GM18858 (cell line): ENCODE measurements at regions not wholly inside any gene's neighbourhood (a gene's known extent, or its start where the extent isn't known, plus 50 kb on each side); places are given as distances from the start of the nearest gene placed in this dataset.
"Not testable (repeated sequence)": the region's sequence is repeated elsewhere in the genome, so short reads cannot be mapped to it uniquely, and the experiment has no call there.

Experiments used
- ATAC-seq: cut with Tn5 transposase; IDR thresholded peaks from one replicate; pipeline ENCODE4 v1.9.1; 2021; ENCODE audit not compliant: unreplicated experiment

- ATAC-seq, result no peak
Observed at GRCh38 chr3:4897765-4898453, 81.3 kb upstream of the BHLHE40 start.

GRCh38 chr3:4898454-4899313 lies 80.6 kb upstream of the BHLHE40 start:
- ATAC-seq, result peak; percentile 99

GRCh38 chr3:4899710-4900109 lies 79.5 kb upstream of the BHLHE40 start:
- ATAC-seq, result no peak

- no peak for ATAC-seq
Observed at GRCh38 chr3:4900298-4900697, 78.9 kb upstream of the BHLHE40 start.

- no peak for ATAC-seq
Observed at GRCh38 chr3:4904811-4905695, 74.2 kb upstream of the BHLHE40 start.

- ATAC-seq, result no peak
Observed at GRCh38 chr3:4906107-4906621, 73.1 kb upstream of the BHLHE40 start.

- ATAC-seq, result no peak
Observed at GRCh38 chr3:4907050-4907449, 72.2 kb upstream of the BHLHE40 start.

- ATAC-seq, result no peak
Observed at GRCh38 chr3:4907643-4908432, 71.4 kb upstream of the BHLHE40 start.

- no peak for ATAC-seq
Observed at GRCh38 chr3:4908433-4909156, 70.6 kb upstream of the BHLHE40 start.

- ATAC-seq, result no peak
Observed at GRCh38 chr3:4914464-4914863, 64.8 kb upstream of the BHLHE40 start.

- not testable (repeated sequence) for ATAC-seq
Observed at GRCh38 chr3:4921589-4921988, 57.6 kb upstream of the BHLHE40 start.

- no peak for ATAC-seq
Observed at GRCh38 chr3:4926892-4927291, 52.3 kb upstream of the BHLHE40 start.

- ATAC-seq, result no peak
Observed at GRCh38 chr3:4928277-4928789, 50.9 kb upstream of the BHLHE40 start.
